ENCODE measurements at regions not wholly inside any gene's neighbourhood (a gene's known extent, or its start where the extent isn't known, plus 50 kb on each side); places are given as distances from the start of the nearest gene placed in this dataset.
A peak's percentile ranks its signal among the peaks of the same experiment; 100 is the strongest.

DNA sequence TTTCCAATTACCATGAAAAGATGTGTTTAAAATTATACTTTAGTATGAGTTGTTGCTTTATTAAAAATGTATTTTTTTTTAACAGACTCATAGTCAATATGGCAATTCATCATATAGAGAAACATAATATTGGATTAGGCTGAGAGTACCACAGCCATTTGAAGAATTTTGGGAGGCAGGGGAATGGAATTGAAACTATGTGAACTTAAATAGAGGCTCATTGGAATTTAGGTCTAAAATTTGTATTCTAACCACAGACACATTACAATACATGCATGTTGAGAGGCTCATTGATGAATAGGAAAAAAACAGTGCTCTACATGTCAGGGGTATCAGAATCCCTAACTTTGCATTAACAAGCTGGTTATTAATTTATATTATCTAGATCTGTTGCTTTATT, 269.6 kb downstream of the DKK2 start:
- no peak for DNase-seq

DNA sequence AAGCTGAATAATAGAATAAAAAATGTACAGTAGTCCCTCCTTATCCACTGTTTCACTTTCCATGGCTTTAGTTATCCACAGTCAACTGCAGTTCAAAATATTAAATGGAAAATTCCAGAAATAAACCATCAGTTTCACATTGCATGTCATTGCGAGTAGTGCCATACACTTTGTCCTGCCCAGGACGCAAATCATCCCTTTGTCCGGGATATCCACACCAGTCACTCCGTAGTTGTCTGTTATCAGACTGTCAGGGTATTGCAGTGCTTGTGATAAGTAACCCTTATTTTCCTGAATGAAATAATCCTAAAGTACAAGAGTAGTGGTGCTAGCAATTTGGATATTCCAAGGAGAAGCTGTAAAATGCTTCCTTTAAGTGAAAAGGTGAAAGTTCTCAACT, 271.3 kb downstream of the DKK2 start:
- DNase-seq: no peak

DNA sequence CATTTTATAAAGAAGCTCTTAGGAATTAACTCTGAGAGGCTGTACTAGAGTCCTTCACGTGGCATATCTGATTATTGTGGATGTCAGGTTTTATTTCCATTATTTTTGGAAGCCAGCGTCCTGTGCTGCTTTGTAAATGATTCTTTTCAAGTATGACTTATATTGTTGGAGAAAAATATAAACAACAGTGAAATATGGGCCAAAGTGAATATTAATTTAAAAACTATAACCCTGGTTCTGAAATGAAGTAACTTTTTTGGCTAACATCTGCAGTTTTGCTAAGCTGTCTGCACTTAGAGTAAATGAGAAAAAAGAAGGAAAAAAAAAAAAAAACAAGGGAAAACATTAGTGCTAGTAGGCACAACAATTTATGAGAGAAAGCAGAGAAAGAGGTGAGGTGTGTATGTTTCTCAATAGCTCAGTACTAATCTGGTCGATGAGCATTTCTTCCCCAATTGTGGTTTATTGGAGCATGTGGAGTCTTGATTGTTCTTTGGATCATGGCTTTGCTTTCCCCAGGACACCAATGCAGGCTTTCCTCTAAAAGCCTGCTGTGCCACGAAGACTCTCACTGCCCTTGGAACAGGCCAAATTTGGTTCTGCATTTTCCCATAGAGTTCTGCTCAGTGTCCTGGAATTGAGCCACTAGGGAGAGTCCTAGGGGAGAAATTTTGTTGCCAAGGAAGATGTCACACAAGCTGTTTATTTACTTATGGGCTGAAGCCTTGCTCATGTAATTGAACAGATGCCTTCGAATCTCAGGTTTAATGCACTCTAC, 273.3 kb downstream of the DKK2 start:
- peak; percentile 16 to 46 for DNase-seq

DNA sequence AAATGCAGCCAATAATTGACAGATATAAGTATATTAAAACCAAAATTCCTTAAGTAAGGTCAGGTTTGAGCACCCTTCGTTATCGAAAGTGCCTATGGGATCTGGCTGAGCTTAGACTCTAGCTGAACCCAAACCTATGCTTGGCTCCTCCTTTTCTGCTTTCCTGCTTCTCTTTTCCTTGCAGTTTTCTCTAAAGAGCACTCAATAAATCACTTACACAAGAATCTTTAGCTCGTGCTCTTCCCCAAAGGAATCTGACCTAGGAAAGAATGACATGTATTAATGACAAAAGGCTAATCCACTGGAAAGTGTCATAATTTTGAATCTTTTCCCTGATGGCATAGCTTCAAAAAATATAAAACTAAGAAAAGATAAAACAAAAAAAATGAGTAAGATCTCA, 282.7 kb downstream of the DKK2 start:
- DNase-seq: no peak

DNA sequence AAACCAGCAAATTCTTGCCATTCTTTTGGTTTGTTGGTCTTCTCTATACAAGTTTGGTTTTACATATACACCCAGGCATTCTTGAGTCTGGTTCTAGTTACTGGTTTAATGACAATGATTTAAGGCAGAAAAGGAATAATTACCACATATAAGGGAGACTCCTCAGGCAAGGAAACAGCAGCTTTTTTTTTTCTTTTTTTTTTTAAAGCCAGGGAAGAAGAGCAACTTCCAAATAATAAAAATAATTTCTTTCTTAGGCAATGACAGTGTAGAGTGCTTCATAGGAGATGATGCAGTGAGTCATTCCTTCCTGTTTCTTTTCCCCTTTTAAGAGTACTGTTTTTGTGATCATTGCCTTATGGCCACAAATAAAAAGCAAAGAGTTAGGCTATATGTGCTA, 289.7 kb downstream of the DKK2 start:
- no peak for DNase-seq

DNA sequence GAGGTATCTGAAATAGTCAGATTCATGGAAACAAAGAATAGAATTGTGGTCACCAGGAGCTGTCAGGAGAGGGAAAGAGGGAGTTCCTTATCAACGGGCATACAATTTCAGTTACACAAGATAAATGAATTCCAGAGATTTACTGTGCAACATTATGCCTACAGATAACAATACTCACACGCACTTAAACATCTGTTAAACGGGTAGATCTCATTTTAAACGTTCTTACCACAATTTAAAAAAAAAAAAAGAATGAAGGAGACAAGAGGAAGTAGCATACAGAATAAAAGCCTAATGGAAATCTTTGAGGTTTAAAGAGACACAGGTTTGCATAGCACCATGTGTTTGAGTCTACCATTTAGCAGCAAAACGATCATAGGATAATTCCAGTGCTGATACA, 298.0 kb downstream of the DKK2 start:
- no peak for DNase-seq

DNA sequence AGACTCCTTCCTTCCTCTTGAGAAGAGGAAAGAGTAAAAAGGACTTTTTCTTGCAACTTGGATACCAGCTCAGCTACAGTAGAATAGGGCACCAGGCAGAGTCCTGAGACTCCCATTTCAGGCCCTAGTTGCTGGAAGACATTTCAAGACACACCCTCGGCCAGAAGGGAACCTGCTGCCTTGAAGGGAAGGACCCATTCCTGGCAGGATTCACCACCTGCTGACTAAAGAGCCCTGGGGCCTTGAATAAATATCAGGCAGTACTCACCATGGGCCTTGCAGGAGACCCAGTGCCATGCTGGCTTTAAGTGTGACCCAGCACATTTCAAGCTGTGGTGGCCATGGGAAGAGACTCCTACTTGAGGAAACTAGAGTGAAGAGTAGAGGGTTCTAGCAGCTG, 317.6 kb downstream of the DKK2 start:
- DNase-seq: no peak

DNA sequence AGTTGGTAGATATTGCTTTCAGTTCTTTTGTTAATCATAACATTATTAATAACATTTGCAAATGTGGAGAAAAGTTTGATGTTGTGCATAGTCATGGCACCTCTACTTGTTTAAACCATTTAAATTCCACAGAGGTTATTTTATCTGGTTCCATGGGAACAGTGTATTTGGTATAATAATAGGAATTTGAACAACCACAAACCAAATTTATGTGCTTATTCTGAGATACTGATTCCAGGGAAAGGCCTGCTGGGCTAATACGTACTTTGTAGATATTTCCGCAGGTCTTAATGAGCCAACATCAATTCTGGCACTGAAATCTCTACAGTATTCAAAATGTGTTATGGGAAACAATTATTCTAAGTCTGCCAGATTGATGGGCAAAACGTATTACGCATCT, 319.0 kb downstream of the DKK2 start:
- no peak for DNase-seq

DNA sequence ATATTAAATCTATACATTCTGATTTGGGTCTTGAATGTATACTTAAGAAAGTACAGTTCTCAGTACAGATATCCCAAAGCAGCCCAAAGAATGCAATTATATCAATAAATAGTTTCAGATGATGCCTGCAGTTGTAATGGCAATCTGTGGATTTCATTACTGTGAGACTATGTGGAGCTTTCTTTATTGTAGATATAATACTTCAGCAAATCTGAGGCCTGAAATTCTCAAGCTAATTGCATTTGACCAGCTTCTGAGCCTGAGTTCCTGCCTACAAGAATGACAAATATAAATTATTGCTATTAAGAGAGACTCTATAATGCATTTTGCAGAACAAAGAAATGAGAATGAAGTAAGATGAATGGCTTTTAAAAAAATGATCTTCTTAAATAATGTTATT, 320.3 kb downstream of the DKK2 start:
- DNase-seq: no peak

DNA sequence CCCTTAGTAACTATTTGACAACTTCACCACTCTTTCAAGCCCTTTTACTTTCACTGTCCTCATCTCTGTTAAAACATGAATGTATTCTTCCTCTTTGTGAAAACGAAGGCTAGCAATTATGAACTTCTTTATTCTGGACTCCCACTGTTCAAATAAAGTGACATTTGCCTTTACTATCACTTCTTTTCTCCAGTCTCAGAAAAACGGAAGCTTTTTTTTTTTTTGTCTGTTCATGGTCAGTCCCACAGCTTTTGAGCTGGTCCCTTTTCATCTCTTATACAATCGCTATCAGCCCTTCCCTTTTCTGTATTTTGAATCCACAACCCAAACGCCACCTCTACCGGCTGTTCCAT, 327.7 kb downstream of the DKK2 start:
- DNase-seq: no peak

DNA sequence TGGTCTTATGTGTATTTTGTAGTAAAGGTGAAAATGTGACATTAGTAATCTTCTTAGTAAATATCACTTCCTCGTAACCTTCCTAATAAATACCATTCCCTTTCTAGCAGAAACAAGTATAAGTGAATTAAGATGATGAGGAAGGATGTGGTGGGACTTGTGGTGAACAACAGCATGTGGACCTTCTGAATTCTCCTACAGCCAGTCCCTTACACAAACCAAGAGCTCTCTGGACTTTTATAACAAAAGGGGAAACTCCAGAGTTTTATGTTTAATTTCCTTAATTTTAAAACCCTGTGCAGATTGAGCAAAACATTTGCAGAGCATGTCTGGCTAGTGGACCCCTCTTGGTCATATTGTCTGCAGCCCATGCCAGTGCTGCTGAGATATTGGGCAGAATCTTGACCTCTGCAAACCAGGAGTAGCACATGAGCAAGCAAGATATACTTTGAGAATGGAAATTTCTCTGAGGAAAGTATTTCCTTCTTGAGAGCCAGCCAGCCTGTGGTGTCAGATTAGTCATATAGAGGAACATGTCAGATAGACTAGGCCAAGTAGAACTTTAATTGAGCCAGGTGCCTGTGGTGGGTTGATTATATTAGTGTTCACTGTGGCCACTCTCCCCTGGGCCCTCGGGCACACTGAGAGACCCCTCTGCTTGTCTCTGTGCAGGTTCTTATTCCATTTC, 328.2 kb downstream of the DKK2 start:
- DNase-seq: no peak

DNA sequence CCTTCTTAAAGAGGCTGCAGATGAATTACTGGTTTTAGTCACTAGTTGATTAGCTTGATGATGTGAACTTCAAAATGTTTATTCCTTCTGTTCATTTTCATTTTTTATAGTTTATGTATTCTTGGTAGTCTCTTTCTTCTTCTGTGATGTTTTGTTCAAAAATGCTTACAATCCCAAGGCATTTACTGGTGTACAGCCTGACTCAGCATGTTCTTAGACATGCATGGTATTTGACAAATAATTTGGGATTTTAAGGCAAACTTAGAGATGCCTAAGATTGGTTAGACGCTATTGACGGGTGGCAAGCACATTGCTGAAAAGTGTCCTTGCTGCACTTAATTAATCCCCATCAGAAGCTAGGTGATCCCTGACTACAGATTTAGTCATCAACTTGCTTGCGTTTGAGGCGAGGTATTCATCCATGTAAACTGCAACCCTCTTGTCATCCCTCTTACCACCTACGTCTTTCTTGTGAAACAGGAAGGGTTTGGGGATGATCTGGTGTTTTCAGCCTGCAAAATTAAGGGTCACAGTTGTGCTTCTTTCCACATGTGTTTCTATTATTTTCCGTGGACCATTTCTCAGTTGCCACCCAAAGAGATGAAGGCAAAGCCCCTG, 331.8 kb downstream of the DKK2 start:
- DNase-seq: no peak

DNA sequence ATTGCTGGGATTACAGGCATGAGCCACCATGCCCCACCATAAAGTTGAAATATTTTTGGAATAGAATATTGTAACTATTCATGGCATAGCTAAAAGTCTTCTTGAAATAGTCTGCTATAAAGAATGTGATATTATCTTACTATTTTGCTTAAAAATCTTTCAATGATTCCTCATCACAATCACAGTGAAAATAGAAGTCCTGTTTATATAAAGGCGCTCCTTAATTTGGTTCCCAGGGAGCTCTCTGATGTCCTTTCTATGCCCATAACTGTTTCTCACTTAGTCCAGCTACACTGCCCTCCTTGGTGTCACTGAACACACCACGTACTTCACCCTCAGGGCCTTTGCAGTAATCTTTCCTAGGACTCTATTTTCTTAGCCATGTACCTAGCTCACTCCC, 331.7 kb upstream of the GIMD1 start:
- DNase-seq: no peak

DNA sequence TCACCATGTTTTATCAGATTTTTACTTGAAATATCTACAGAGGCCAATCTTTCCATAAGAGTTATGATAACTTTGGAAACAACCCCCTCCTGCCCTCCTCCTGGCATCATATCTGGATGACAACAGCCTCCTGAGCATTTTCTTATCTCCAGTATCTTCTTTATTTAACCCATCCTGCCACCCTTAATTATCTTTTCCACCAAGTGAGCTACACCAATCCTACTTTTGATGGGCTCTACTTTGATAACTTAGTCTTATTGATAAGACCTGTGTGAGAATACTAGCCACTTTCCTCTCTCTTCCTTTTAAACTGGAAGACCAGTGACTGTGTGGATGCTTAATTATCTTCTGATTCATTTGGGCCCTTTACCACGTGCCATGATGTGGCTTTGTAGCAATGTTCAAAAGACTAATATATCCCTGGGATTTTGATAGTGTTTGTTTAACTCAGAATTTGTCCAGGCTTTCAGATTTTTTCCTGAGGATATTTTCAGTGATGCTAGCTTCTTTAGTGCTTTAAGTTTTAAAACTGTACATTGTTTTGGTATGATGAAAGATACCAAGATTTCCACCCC, 330.1 kb upstream of the GIMD1 start:
- no peak for DNase-seq

DNA sequence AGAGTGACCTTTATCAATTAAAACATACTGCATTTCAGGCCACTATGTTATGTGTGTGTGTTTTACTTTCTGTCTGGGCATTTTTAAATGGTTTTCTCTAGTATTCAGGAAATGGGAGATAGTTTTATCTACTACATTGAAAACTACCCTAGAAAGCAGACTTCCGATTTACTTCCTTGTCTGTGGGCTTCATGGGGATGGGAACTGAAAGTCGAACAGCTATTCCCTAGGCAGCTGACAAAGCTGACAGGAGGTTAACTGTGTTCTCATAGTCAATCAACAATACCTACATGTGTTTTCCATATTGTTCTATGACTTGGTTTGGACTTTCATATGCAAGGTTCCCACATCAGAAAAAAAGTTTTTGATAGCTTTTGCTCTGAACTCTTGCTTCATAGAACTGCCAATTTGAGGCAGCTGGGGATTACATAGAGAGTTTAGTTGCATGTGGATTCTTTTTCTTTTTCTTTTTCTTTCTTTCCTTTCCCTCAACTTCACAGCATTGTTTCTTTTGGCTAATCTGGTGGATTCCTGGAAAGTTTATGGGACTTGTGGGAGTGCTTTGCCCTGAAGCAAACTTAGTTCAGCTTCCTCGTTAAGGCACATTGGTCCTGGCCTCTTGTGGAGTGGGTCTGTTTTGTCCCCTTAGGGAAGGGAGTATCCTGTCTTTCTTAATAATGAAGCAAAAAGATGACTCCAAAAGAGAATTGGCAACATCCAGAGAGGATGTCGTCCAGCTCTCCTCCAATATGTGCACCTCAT, 327.1 kb upstream of the GIMD1 start:
- DNase-seq: no peak

DNA sequence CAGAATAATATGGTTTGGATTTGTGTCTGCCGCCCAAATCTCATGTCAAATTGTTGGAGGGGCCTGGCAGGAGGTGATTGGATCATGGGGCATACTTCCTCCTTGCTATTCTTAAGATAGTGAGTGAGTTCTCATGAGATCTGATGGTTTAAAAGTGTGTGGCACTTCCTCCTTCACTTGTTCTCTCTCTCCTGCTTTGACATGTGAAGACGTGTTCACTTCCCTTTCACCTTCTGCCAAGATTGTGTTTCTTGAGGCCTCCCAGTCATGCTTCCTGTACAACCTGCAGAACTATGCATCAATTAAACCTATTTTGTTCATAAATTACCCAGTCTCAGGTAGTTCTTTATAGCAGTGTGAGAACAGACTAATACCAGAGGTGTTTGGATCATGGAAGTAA, 325.7 kb upstream of the GIMD1 start:
- no peak for DNase-seq

DNA sequence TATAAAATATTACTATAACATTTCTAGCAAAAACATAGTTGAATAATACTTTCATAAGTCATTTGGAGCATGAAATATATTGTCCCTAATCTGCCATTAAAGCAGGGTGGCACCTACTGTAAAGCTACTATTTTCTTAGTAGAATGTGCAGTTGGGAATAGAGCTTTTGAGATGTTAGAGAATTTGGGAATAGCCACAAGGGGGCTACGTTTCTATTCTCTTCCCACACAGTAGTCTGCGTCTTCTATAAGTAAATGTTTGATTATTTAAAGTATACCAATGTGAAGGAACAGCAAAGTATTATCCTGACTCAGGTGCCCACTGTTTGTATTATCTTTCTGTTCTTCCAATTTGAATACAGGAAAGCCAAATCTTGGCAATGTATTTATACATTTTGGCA, 323.2 kb upstream of the GIMD1 start:
- DNase-seq: no peak

DNA sequence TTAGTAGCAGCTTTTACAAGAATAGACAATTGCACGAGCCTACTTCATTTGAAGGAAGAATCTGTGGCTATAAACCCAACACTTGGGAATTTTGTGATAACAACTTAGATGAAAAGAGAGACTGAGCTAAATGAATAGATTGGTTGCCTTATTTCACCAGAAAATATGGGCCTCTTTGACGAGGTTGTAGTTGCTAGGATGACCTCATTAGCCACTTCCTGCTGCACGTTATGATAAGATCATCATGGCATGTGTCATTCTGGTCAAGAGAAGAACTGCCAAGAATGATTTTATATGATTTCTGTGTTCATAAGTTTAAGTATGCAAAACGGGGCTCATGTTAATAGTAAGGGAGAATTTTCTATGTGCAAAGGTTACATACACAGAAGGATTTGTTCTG, 321.9 kb upstream of the GIMD1 start:
- no peak for DNase-seq

DNA sequence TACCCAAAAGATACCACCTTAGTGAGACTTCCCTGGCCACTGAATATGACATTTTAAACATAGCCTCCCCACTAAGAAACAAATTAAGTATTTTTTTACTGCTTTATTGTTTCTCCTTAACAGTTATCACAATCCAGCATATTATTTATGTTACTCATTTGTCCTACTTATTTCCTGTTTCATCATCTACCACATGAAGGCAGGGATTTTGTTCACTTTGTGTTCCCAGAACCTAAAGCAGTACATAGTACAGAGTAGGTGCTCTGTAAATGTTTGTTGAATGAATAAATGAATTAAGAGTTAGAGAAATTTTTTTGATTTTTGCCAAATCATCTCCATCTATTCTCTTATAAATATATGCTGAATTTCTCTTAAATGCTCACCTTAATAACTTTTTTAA, 318.4 kb upstream of the GIMD1 start:
- DNase-seq: no peak

DNA sequence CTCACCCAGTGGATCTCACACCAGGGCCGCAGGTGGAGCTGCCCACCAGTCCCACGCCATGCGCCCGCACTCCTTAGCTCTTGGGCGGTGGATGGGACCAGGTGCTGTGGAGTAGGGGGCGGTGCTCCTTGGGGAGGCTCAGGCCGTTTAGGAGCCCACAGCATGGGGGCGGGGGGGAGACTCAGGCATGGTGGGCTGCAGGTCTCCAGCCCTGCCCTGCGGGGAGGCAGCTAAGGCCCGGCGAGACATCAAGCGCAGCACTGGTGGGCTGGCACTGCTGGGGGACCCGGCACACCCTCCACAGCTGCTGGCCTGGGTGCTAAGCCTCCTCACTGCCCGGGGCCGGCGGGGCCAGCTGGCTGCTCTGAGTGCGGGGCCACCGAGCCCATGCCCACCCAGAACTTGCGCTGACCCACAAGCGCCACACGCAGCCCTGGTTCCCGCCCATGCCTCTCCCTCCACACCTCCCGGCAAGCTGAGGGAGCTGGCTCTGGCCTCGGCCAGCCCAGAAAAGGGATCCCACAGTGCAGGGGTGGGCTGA, 312.9 kb upstream of the GIMD1 start:
- DNase-seq: no peak

DNA sequence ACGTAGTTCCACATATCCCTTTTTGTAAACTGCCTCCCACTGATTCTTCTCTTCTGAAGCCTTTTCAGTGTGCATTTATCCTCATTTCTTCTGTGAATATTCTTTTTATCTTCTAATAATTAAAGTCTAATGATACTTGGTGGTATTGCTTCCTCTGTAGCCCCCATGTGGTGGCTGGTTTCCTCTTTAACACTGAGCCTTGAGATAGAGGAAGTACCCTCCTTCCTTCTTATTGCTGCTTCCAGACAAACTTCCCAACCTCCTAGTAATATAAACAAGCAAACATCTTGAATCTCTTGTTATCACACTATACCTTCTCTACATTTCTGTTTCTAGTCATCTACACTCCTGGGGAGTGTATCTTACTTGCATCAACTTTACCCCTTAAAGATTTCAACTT, 310.5 kb upstream of the GIMD1 start:
- DNase-seq: no peak

DNA sequence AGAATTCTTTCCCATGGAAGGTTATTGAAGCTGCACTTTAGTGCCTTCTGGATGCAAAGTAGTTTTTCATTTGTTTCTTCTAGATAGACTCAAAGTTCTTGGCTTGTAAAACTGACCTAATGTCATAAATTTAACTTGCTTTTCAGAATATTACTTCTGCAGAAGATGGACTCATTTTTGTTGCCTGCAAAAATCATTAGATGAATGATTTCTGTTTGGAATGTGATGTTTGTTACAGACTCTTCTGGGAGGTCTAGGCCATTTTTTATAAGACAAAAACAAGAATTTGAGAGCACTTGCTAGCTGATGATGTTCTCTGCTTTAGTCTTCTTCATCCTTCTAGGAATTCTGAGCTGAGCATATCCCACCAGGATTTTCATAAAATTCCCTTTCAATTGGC, 308.6 kb upstream of the GIMD1 start:
- DNase-seq: no peak

Data from cerebellar nuclear complex (tissue), 1 donor.